PC-9 (cell line): ENCODE measurements at regions not wholly inside any gene's neighbourhood (a gene's known extent, or its start where the extent isn't known, plus 50 kb on each side); places are given as distances from the start of the nearest gene placed in this dataset.
"Not testable (repeated sequence)": the region's sequence is repeated elsewhere in the genome, so short reads cannot be mapped to it uniquely, and the experiment has no call there.

Experiments used
- BruUV-seq: library from RNA; stranded (reverse); fragments of 400-500 nt; replicated peaks from 2 replicates; lab custom pipeline; 2021; lab: Mats Ljungman, UMichigan
- CTCF ChIA-PET: fragments of 300-600 bp; sonication (Branson Sonifier 250); formaldehyde crosslinking; loops from one replicate; lab custom pipeline; 2022; ENCODE audit warnings: antibody characterized with exemption; lab: Charles Lee
- POLR2A ChIA-PET: fragments of 300-600 bp; sonication (Branson Sonifier 250); formaldehyde crosslinking; loops from one replicate; lab custom pipeline; 2022; ENCODE audit warnings: antibody characterized with exemption; ENCODE audit not compliant: unreplicated experiment; lab: Charles Lee
- DNase-seq, 2 experiments: peaks; one replicate each; pipeline versions ENCODE4 v3.0.0 to v3.0.0-alpha.2; 2015 to 2022; ENCODE audit warnings: mixed read lengths in 1 of 2
- H2AFZ ChIP-seq: fragments of 200-600 bp; sonication (generic); 2 replicates; pipeline ENCODE4 v1.8.1; 2017; ENCODE audit warnings: antibody characterized with exemption
- H3F3A ChIP-seq: fragments of 200-600 bp; sonication (generic); 2 replicates; pipeline ENCODE4 v1.8.1; 2017; ENCODE audit warnings: antibody characterized with exemption, mild to moderate bottlenecking, low read depth; ENCODE audit not compliant: insufficient read depth
- H3K27ac ChIP-seq: fragments of 200-600 bp; sonication (generic); 2 replicates; pipeline ENCODE4 v1.6.1; 2016; ENCODE audit warnings: mixed run types
- H3K27me3 ChIP-seq: fragments of 200-600 bp; sonication (generic); 2 replicates; pipeline ENCODE4 v1.6.1; 2016; ENCODE audit warnings: low read depth, mixed run types; ENCODE audit not compliant: insufficient read depth
- H3K36me3 ChIP-seq: fragments of 200-600 bp; sonication (generic); 2 replicates; pipeline ENCODE4 v1.6.1; 2016; ENCODE audit warnings: low read depth, mixed run types
- H3K4me1 ChIP-seq: fragments of 200-600 bp; sonication (generic); replicated peaks from 2 replicates; pipeline ENCODE4 v1.6.1; 2016; ENCODE audit warnings: mixed run types; ENCODE audit not compliant: insufficient read depth
- H3K4me2 ChIP-seq: fragments of 200-600 bp; sonication (generic); 2 replicates; pipeline ENCODE4 v1.6.1; 2017; ENCODE audit warnings: mixed run types
- H3K4me3 ChIP-seq: fragments of 200-600 bp; sonication (generic); 2 replicates; pipeline ENCODE4 v1.6.1; 2016; ENCODE audit warnings: mixed run types
- H3K79me2 ChIP-seq: fragments of 200-600 bp; sonication (generic); 2 replicates; pipeline ENCODE4 v1.6.1; 2017; ENCODE audit warnings: low read depth, mixed run types
- H3K9me2 ChIP-seq: fragments of 200-600 bp; sonication (generic); 2 replicates; pipeline ENCODE4 v1.8.1; 2017; ENCODE audit warnings: mild to moderate bottlenecking; ENCODE audit not compliant: insufficient read depth
- H3K9me3 ChIP-seq: fragments of 200-600 bp; sonication (generic); 2 replicates; pipeline ENCODE4 v1.8.1; 2016; ENCODE audit warnings: low read depth; ENCODE audit not compliant: insufficient read depth
- H4K20me1 ChIP-seq: fragments of 200-600 bp; sonication (generic); 2 replicates; pipeline ENCODE4 v1.8.1; 2017; ENCODE audit not compliant: insufficient read depth
- CTCF ChIP-seq: fragments of 200-600 bp; sonication (generic); conservative IDR thresholded peaks from 2 replicates; pipeline ENCODE4 v1.6.1; 2017; ENCODE audit warnings: mixed run types, antibody characterized with exemption, mild to moderate bottlenecking, moderate library complexity
- EZH2 ChIP-seq: fragments of 200-600 bp; sonication (generic); IDR thresholded peaks from 2 replicates; pipeline ENCODE4 v1.8.0; 2017; ENCODE audit warnings: antibody characterized with exemption, low read depth
- intact Hi-C: fragments of 100-400 bp; cut with micrococcal nuclease; formaldehyde crosslinking; loops from one replicate; pipeline ENCODE4 v1.10.0; 2022; ENCODE audit not compliant: unreplicated experiment

GRCh38 chr12:33075130-33075766 is 178.7 kb upstream of the PKP2 start:
- H3K4me3 ChIP-seq, H3K4me2 ChIP-seq, H3K9me2 ChIP-seq, H3K79me2 ChIP-seq, BruUV-seq, H3F3A ChIP-seq, DNase-seq, H3K9me3 ChIP-seq, intact Hi-C loops, H4K20me1 ChIP-seq, H3K4me1 ChIP-seq, POLR2A ChIA-PET, H3K27me3 ChIP-seq, H3K36me3 ChIP-seq, H3K27ac ChIP-seq, H2AFZ ChIP-seq, CTCF ChIA-PET: not testable (repeated sequence)

DNA sequence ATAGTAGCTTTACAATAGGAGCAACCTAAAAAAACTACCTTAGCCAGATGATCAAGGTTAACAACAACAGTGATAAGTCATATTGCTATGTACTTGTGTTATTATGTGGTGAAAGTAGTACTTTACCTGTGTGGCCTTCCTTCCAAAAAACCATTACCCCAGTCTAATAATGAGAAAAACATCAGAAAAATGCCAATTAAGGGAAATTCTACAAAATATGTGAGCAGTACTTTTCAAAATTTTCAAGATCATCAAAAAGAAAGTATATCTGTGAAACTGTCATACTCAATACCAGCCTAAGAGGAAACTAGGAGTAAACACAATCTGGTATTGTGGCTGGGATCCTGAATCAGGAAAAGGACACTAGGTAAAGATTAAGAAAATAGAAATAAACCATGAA is 165.3 kb upstream of the PKP2 start:
- no peaks in the 10 kb centered on the region for H3K36me3 ChIP-seq
- TF ChIP-seq CTCF = no peak
- TF ChIP-seq EZH2 = no peak
- H2AFZ ChIP-seq = no peak overlapping the region
- CTCF ChIA-PET = interaction anchor here (0.6 kb wide), 1 partner anchor 40 kb away, joined by 6 read pairs; no protein-coding TSS in a partner anchor
- H3K9me2 ChIP-seq = no peaks in the 10 kb centered on the region
- no peaks in the 10 kb centered on the region; the same call in 1 of the 2 replicates for H3K9me3 ChIP-seq
- no TSS peak for BruUV-seq
- H3K4me1 ChIP-seq = no peaks in the 10 kb centered on the region
- no peaks in the 10 kb centered on the region for H3K27me3 ChIP-seq
- POLR2A ChIA-PET = no interaction called here
- intact Hi-C loops = no loop called here
- DNase-seq = no peak
- no peak overlapping the region for H3K4me3 ChIP-seq
- H3F3A ChIP-seq = no peaks in the 10 kb centered on the region
- no peaks in the 10 kb centered on the region for H4K20me1 ChIP-seq
- no peak overlapping the region for H3K4me2 ChIP-seq
- no peak overlapping the region for H3K27ac ChIP-seq
- H3K79me2 ChIP-seq = no peaks in the 10 kb centered on the region

DNA sequence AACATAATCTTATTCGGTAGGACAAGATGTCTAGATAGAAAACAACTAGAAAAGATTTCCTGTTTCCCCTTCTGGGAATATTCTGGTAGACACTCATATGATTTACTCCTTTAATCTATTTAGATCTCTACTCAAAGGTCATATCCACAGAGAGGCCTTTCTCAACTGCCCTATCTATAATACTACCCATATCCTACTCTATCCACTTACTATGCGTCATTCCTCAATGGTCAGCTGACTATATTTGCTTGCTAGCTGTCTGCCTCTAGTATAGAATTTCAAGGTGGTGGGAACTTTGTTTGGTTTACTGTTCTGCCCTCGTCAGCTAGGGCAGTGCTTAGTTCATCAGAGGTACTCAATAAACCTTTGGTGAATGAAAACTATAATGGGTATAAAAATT is 157.8 kb upstream of the PKP2 start:
- TF ChIP-seq EZH2 = no peak
- TF ChIP-seq CTCF = no peak
- H3F3A ChIP-seq = no peaks in the 10 kb centered on the region
- H3K4me1 ChIP-seq = no peaks in the 10 kb centered on the region
- H3K4me2 ChIP-seq = no peak overlapping the region
- DNase-seq = no peak
- H3K9me3 ChIP-seq = no peaks in the 10 kb centered on the region
- H3K27ac ChIP-seq = no peak overlapping the region
- H3K36me3 ChIP-seq = no peaks in the 10 kb centered on the region
- no peak overlapping the region for H2AFZ ChIP-seq
- H3K9me2 ChIP-seq = no peaks in the 10 kb centered on the region
- ChIA-PET CTCF (no interaction called here), POLR2A (interaction anchor here (0.6 kb wide), 1 partner anchor 850 kb away, joined by 3 read pairs; no protein-coding TSS in a partner anchor)
- intact Hi-C loops = no loop called here
- no peaks in the 10 kb centered on the region for H3K27me3 ChIP-seq
- H3K79me2 ChIP-seq = no peaks in the 10 kb centered on the region
- BruUV-seq = no TSS peak
- no peak overlapping the region for H3K4me3 ChIP-seq
- no peaks in the 10 kb centered on the region for H4K20me1 ChIP-seq
